Ovary (tissue), 7 donors: ENCODE measurements at regions not wholly inside any gene's neighbourhood (a gene's known extent, or its start where the extent isn't known, plus 50 kb on each side); places are given as distances from the start of the nearest gene placed in this dataset.

Source experiments
- DNase-seq, 5 donors: peaks; one replicate each; pipeline ENCODE4 v3.0.0-alpha.2; 2019 to 2020
- H3K27ac ChIP-seq, 2 donors: fragments of 200-600 bp; one replicate each; pipeline versions ENCODE4 v1.5.1 to v1.8.0; 2019 to 2022
- H3K27me3 ChIP-seq: fragments of 200-600 bp; one replicate; pipeline ENCODE4 v1.8.0; 2022
- H3K36me3 ChIP-seq: fragments of 200-600 bp; sonication (generic); one replicate; pipeline ENCODE4 v1.5.1; 2019
- H3K4me1 ChIP-seq: one replicate; pipeline ENCODE4 v1.8.1; 2013; ENCODE audit warnings: mild to moderate bottlenecking, moderate library complexity; ENCODE audit not compliant: insufficient read depth
- H3K4me3 ChIP-seq: fragments of 200-600 bp; sonication (generic); one replicate; pipeline ENCODE4 v1.5.1; 2017
- H3K9me3 ChIP-seq, 2 donors: fragments of 200-600 bp in 1 of 2; sonication (generic) in 1 of 2; one replicate each; pipeline versions ENCODE4 v1.5.1 to v1.8.1; 2013 to 2019; ENCODE audit warnings: mild to moderate bottlenecking in 1 of 2, moderate library complexity in 1 of 2
- CTCF ChIP-seq, 3 donors: fragments of 450-650 bp in 2 of 3; fragments of 200-600 bp in 1 of 3; IDR thresholded peaks; one replicate each; pipeline versions ENCODE4 v1.5.1 to v1.8.0; 2016 to 2022; ENCODE audit warnings: antibody characterized with exemption in 3 of 3, mild to moderate bottlenecking in 1 of 3
- EP300 ChIP-seq: sonication (generic); formaldehyde crosslinking; IDR thresholded peaks from one replicate; pipeline ENCODE4 v1.6.1; 2017; ENCODE audit warnings: antibody characterized with exemption
- POLR2A ChIP-seq: fragments of 450-650 bp; IDR thresholded peaks from one replicate; pipeline ENCODE4 v1.6.1; 2017; ENCODE audit warnings: antibody characterized with exemption, mild to moderate bottlenecking, moderate library complexity
- WGBS, 3 donors: extraction: QIAGEN DNeasy Blood & Tissue Kit in 1 of 3; methylation state at CpG; one replicate each; pipeline versions ENCODE4 v1.1.5 to v1.1.7; 2013 to 2017; 5-methylcytosine and 5-hydroxymethylcytosine counted together
- intact Hi-C, 4 donors: fragments of 100-400 bp; cut with DNase I; formaldehyde crosslinking; loops; one replicate each; pipeline versions ENCODE4 v1.11.0 to v1.15.1; 2022 to 2023
- donor health status: DM: no; HTN: no; CAD: no; lungs with moderate emphysema.
- donor health status: DM: no; HTN: no; CAD: no.
- donor health status: Bipolar disorder and iron deficiency.
- donor health status: DM: no; HTN: no; CAD: no.
- donor health status: DM: yes; HTN: yes; CAD: no.

GRCh38 chr3:187590861-187591576 is 79.2 kb downstream of the SST start:
- no peak for DNase-seq
- Histone ChIP-seq H3K4me3 (no peak overlapping the region), H3K9me3 (no peaks in the 10 kb centered on the region), H3K4me1 (peaks cover 5% of the 10 kb centered on the region), H3K27me3 (no peaks in the 10 kb centered on the region), H3K36me3 (no peaks in the 10 kb centered on the region), H3K27ac (peak overlapping the region in 1 of 2 donors; percentile 55)
- TF ChIP-seq EP300 (no peak), POLR2A (no peak), CTCF (IDR thresholded peaks at IDR 0.05) (no peak)
- WGBS, 3 donors, result 19 to 51% (median 36%) methylated on average over 10 of the region's 10 CpGs
- intact Hi-C loops, result no loop called here

- TF ChIP-seq EP300, result no peak
- TF ChIP-seq POLR2A, result no peak
- TF ChIP-seq CTCF (IDR thresholded peaks at IDR 0.05), result no peak
- Histone ChIP-seq H3K9me3 (no peaks in the 10 kb centered on the region), H3K4me3 (no peak overlapping the region), H3K4me1 (peaks cover 3% of the 10 kb centered on the region), H3K36me3 (no peaks in the 10 kb centered on the region), H3K27ac (no peak overlapping the region), H3K27me3 (no peaks in the 10 kb centered on the region)
- DNase-seq, result no peak
- intact Hi-C loops, result no loop called here
- WGBS, 3 donors, result 84 to 88% (median 86%) methylated on average over 4 of the region's 4 CpGs
Observed at GRCh38 chr3:187587076-187587475, 83.1 kb downstream of the SST start.

- Histone ChIP-seq H3K27ac (no peak overlapping the region), H3K9me3 (no peaks in the 10 kb centered on the region)
Observed at GRCh38 chr3:187586226-187586625, 84.0 kb downstream of the SST start.

GRCh38 chr3:187572441-187572840 is 97.8 kb downstream of the SST start:
- WGBS, 3 donors, result 81 to 87% (median 86%) methylated on average over 2 of the region's 2 CpGs
- H3K36me3 ChIP-seq, result no peaks in the 10 kb centered on the region
- intact Hi-C loops, result no loop called here
- H3K4me1 ChIP-seq, result no peaks in the 10 kb centered on the region
- H3K4me3 ChIP-seq, result no peak overlapping the region
- no peak for DNase-seq
- TF ChIP-seq POLR2A (no peak), EP300 (no peak), CTCF (IDR thresholded peaks at IDR 0.05) (no peak)
- H3K27me3 ChIP-seq, result no peaks in the 10 kb centered on the region
- H3K9me3 ChIP-seq, result no peaks in the 10 kb centered on the region
- no peak overlapping the region for H3K27ac ChIP-seq

More at GRCh38 chr3:187586226-187586625, 84.0 kb downstream of the SST start:
- Histone ChIP-seq H3K4me3 (no peak overlapping the region), H3K27me3 (no peaks in the 10 kb centered on the region), H3K4me1 (no peaks in the 10 kb centered on the region), H3K36me3 (no peaks in the 10 kb centered on the region)
- TF ChIP-seq POLR2A, result no peak
- no peak for TF ChIP-seq EP300
- intact Hi-C loops, result no loop called here
- DNase-seq, result no peak

- no peaks in the 10 kb centered on the region for H3K4me1 ChIP-seq
- no peaks in the 10 kb centered on the region for H3K36me3 ChIP-seq
- no peak for DNase-seq
- intact Hi-C loops, result no loop called here
- WGBS, 3 donors, result 84 to 94% (median 89%) methylated on average over 4 of the region's 4 CpGs
- H3K4me3 ChIP-seq, result no peak overlapping the region
- TF ChIP-seq EP300, result no peak
- no peak for TF ChIP-seq CTCF (IDR thresholded peaks at IDR 0.05)
- TF ChIP-seq POLR2A, result no peak
- no peaks in the 10 kb centered on the region for H3K27me3 ChIP-seq
- no peaks in the 10 kb centered on the region for H3K9me3 ChIP-seq
- H3K27ac ChIP-seq, result no peak overlapping the region
Observed at GRCh38 chr3:187571701-187572100, 98.5 kb downstream of the SST start.
